ENCODE measurements at regions not wholly inside any gene's neighbourhood (a gene's known extent, or its start where the extent isn't known, plus 50 kb on each side); places are given as distances from the start of the nearest gene placed in this dataset.

- TF ChIP-seq CTCF (IDR thresholded peaks at IDR 0.05) (no peak), POLR2A (IDR thresholded peaks at IDR 0.05) (no peak)
These were observed 79.3 kb upstream of the SH3PXD2B start for GRCh38 chr5:172533399-172534228.
